ENCODE measurements at regions not wholly inside any gene's neighbourhood (a gene's known extent, or its start where the extent isn't known, plus 50 kb on each side); places are given as distances from the start of the nearest gene placed in this dataset.
A peak's percentile ranks its signal among the peaks of the same experiment; 100 is the strongest.

- Mint-ChIP-seq H3K4me3 (peak overlapping the region; percentile 0), H3K4me1 (ENCODE audit: low read depth) (peaks cover 21% of the 10 kb centered on the region), H3K9me3 (ENCODE audit: low read depth) (no peaks in the 10 kb centered on the region), H3K27ac (peak overlapping the region; percentile 29), H3K36me3 (no peaks in the 10 kb centered on the region), H3K27me3 (no peaks in the 10 kb centered on the region)
Measured at GRCh38 chr10:31146491-31147209, 115.0 kb upstream of the ZNF438 start.

- Mint-ChIP-seq H3K36me3 (no peaks in the 10 kb centered on the region), H3K4me3 (peak overlapping the region; percentile 0), H3K27ac (no peak overlapping the region), H3K4me1 (ENCODE audit: low read depth) (peaks cover 21% of the 10 kb centered on the region), H3K9me3 (ENCODE audit: low read depth) (no peaks in the 10 kb centered on the region), H3K27me3 (no peaks in the 10 kb centered on the region)
Measured at GRCh38 chr10:31147210-31147608, 115.5 kb upstream of the ZNF438 start.

DNA sequence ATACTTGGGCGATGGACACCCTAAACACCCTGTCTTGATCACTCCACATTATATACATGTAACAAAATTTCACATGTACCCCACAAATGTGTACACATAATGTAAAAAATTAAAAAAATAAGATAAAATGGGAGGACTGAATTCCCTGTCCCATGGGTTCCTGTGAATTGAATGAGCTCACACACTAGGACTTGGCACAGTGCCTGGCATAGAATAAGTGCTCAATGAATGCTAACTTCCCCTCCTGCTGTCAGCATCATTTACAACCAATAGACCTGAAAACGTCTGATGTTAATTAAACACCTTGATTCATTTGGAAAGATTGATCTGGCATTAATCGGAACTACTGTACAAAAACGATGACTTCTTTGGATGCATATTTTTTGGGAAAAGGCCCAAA is 117.3 kb upstream of the ZNF438 start:
- Mint-ChIP-seq H3K27me3 (no peaks in the 10 kb centered on the region), H3K27ac (no peak overlapping the region), H3K36me3 (no peaks in the 10 kb centered on the region), H3K9me3 (ENCODE audit: low read depth) (no peaks in the 10 kb centered on the region), H3K4me1 (ENCODE audit: low read depth) (peaks cover 21% of the 10 kb centered on the region), H3K4me3 (no peak overlapping the region)

GRCh38 chr10:31149835-31150512 is 118.3 kb upstream of the ZNF438 start:
- H3K9me3 Mint-ChIP-seq (ENCODE audit: low read depth): no peaks in the 10 kb centered on the region
- H3K27ac Mint-ChIP-seq: no peak overlapping the region
- H3K4me3 Mint-ChIP-seq: no peak overlapping the region
- peaks cover 21% of the 10 kb centered on the region for H3K4me1 Mint-ChIP-seq (ENCODE audit: low read depth)
- no peaks in the 10 kb centered on the region for H3K27me3 Mint-ChIP-seq
- H3K36me3 Mint-ChIP-seq: no peaks in the 10 kb centered on the region

DNA sequence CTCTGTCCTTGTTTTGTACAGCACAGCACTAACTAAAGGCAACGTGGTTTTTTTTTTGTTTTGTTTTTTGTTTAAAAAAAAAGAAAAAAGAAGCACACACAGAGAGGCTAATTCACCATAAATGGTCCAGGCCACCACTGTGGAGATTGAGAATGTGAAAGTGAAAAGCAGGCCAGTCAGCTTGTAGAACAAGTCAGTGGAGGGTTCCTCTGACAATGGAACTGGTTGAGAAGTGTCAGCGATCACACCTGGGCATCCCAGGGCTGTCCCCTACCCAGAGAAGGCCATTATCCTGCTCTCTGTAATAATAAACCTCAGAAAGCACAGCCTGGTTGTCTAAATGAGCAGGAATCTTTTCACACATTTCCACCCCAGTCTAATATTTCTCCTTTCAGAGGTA is 119.6 kb upstream of the ZNF438 start:
- Mint-ChIP-seq H3K9me3 (ENCODE audit: low read depth) (no peaks in the 10 kb centered on the region), H3K27ac (no peak overlapping the region), H3K36me3 (no peaks in the 10 kb centered on the region), H3K4me1 (ENCODE audit: low read depth) (peaks cover 13% of the 10 kb centered on the region), H3K27me3 (no peaks in the 10 kb centered on the region), H3K4me3 (no peak overlapping the region)

DNA sequence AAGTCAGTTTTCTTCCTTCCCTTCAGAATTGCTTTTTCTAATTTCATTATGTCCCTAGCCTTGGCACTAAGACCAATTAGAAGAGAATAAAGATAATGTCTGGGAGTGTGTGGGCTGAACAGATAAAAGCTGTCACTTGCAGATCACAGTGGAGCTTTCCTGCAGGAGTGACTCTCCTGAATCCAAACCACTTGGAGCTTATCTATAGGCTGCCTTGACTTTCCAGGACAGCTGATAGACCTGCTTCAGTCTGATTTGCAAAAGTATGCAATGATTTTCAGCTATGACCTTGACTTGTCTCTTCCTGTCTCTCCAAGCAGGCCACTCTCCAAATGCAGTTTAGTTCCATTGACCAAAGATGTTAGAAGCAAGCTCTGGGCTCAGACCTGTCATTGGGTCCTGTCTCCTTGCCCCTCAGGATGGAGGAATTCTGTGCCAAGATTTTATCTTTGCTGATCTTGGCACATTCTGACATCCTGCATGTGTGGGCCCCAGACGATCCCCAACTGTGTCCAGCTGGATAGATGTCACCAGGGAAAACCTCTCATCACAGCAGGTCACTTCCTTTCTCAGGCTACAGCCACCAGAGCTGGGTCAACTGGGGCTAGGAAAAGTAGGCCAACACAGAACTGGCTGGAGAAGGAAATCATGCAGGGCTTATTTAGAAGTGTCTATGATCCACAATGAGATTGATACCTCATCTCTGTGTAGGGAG is 120.9 kb upstream of the ZNF438 start:
- Mint-ChIP-seq H3K4me1 (ENCODE audit: low read depth) (peaks cover 1% of the 10 kb centered on the region), H3K27me3 (no peaks in the 10 kb centered on the region), H3K4me3 (no peak overlapping the region), H3K27ac (no peak overlapping the region), H3K36me3 (no peaks in the 10 kb centered on the region), H3K9me3 (ENCODE audit: low read depth) (no peaks in the 10 kb centered on the region)

DNA sequence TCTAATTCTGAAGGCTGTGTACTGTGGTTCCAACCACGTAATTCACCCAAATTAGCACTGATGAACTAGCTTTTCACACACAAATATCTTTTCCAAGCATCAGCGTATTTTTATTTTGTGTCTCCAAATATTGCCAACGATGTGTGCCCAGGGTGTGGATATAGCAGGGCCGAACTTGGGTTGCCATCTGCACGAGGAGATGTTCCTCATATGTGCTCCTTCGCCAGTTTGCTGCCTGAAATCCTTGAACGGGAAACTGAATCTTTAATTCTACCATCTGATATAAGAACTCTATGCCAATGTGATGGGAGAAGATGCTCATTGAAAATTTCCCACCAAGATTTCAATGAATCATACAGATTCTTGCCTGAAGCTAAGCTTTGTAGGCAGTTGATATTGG is 121.5 kb upstream of the ZNF438 start:
- Mint-ChIP-seq H3K4me1 (ENCODE audit: low read depth) (no peaks in the 10 kb centered on the region), H3K4me3 (no peak overlapping the region), H3K36me3 (no peaks in the 10 kb centered on the region)

GRCh38 chr10:31153692-31154091 is 122.0 kb upstream of the ZNF438 start:
- no peaks in the 10 kb centered on the region for H3K27me3 Mint-ChIP-seq
- no peaks in the 10 kb centered on the region for H3K36me3 Mint-ChIP-seq
- H3K27ac Mint-ChIP-seq: no peak overlapping the region

More for the DNA sequence above, 121.5 kb upstream of the ZNF438 start:
- no peak overlapping the region for H3K27ac Mint-ChIP-seq
- no peaks in the 10 kb centered on the region for H3K27me3 Mint-ChIP-seq
- no peaks in the 10 kb centered on the region for H3K9me3 Mint-ChIP-seq (ENCODE audit: low read depth)

DNA sequence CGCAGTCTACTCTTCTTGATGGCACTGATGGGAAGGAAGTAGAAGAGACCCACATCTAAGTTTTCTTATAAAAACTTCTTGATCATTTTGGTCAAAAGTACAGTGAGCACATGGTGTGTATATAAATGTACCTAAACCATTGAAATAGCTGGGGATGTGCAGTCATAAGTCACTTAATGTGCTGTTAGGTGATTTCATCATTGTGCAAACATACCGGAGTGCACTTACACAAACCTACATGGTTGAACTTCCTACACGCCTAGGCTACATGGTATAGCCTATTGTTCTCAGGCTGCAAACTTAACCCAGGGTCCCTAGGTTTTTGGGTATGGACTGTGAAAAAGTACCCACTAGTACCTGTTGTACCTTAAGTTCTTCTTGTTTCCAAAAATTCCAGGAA is 123.3 kb upstream of the ZNF438 start:
- no peak overlapping the region for H3K27ac Mint-ChIP-seq
- H3K4me1 Mint-ChIP-seq (ENCODE audit: low read depth): no peaks in the 10 kb centered on the region
- H3K4me3 Mint-ChIP-seq: no peak overlapping the region
- no peaks in the 10 kb centered on the region for H3K9me3 Mint-ChIP-seq (ENCODE audit: low read depth)
- H3K36me3 Mint-ChIP-seq: no peaks in the 10 kb centered on the region
- no peaks in the 10 kb centered on the region for H3K27me3 Mint-ChIP-seq

More at GRCh38 chr10:31153692-31154091, 122.0 kb upstream of the ZNF438 start:
- Mint-ChIP-seq H3K9me3 (ENCODE audit: low read depth) (no peaks in the 10 kb centered on the region), H3K4me1 (ENCODE audit: low read depth) (no peaks in the 10 kb centered on the region), H3K4me3 (no peak overlapping the region)

GRCh38 chr10:31157123-31158010 is 125.7 kb upstream of the ZNF438 start:
- Mint-ChIP-seq H3K27ac (no peak overlapping the region), H3K4me3 (no peak overlapping the region), H3K27me3 (no peaks in the 10 kb centered on the region), H3K9me3 (ENCODE audit: low read depth) (peaks cover 4% of the 10 kb centered on the region), H3K4me1 (ENCODE audit: low read depth) (no peaks in the 10 kb centered on the region), H3K36me3 (no peaks in the 10 kb centered on the region)

GRCh38 chr10:31158011-31158658 is 126.5 kb upstream of the ZNF438 start:
- Mint-ChIP-seq H3K36me3 (no peaks in the 10 kb centered on the region), H3K27ac (no peak overlapping the region), H3K27me3 (no peaks in the 10 kb centered on the region), H3K4me3 (no peak overlapping the region), H3K4me1 (ENCODE audit: low read depth) (no peaks in the 10 kb centered on the region), H3K9me3 (ENCODE audit: low read depth) (peaks cover 4% of the 10 kb centered on the region)

GRCh38 chr10:31166606-31167005 is 134.9 kb upstream of the ZNF438 start:
- peaks cover 3% of the 10 kb centered on the region for H3K36me3 Mint-ChIP-seq
- no peaks in the 10 kb centered on the region for H3K4me1 Mint-ChIP-seq (ENCODE audit: low read depth)
- no peaks in the 10 kb centered on the region for H3K27me3 Mint-ChIP-seq
- H3K9me3 Mint-ChIP-seq (ENCODE audit: low read depth): no peaks in the 10 kb centered on the region
- H3K27ac Mint-ChIP-seq: no peak overlapping the region
- no peak overlapping the region for H3K4me3 Mint-ChIP-seq

- Mint-ChIP-seq H3K4me3 (no peak overlapping the region), H3K27ac (no peak overlapping the region), H3K36me3 (peaks cover 3% of the 10 kb centered on the region), H3K9me3 (ENCODE audit: low read depth) (peaks cover 13% of the 10 kb centered on the region), H3K4me1 (ENCODE audit: low read depth) (no peaks in the 10 kb centered on the region), H3K27me3 (no peaks in the 10 kb centered on the region)
Measured at GRCh38 chr10:31170636-31171035, 139.0 kb upstream of the ZNF438 start.

GRCh38 chr10:31171402-31172083 is 139.9 kb upstream of the ZNF438 start:
- peaks cover 3% of the 10 kb centered on the region for H3K36me3 Mint-ChIP-seq
- H3K4me1 Mint-ChIP-seq (ENCODE audit: low read depth): no peaks in the 10 kb centered on the region
- no peaks in the 10 kb centered on the region for H3K27me3 Mint-ChIP-seq
- peaks cover 13% of the 10 kb centered on the region for H3K9me3 Mint-ChIP-seq (ENCODE audit: low read depth)
- H3K4me3 Mint-ChIP-seq: no peak overlapping the region
- H3K27ac Mint-ChIP-seq: no peak overlapping the region

All from activated naive CD8-positive, alpha-beta T cell (primary cell).